ENCODE measurements at regions not wholly inside any gene's neighbourhood (a gene's known extent, or its start where the extent isn't known, plus 50 kb on each side); places are given as distances from the start of the nearest gene placed in this dataset.

GRCh38 chr3:145767909-145768308 lies 393.1 kb downstream of the PLOD2 start:
- DNase-seq: peak; percentile 13

- peak; percentile 84 for DNase-seq
Observed at GRCh38 chr3:145776782-145777408, 384.1 kb downstream of the PLOD2 start.

- DNase-seq: no peak
Observed at GRCh38 chr3:145780301-145780700, 380.7 kb downstream of the PLOD2 start.

GRCh38 chr3:145785668-145786067 lies 375.3 kb downstream of the PLOD2 start:
- no peak for DNase-seq

- DNase-seq: no peak
Observed at GRCh38 chr3:145798007-145798406, 363.0 kb downstream of the PLOD2 start.

GRCh38 chr3:145798696-145799537 lies 362.1 kb downstream of the PLOD2 start:
- no peak for DNase-seq

- DNase-seq: no peak
Observed at GRCh38 chr3:145801696-145802095, 359.3 kb downstream of the PLOD2 start.

- peak; percentile 18 for DNase-seq
Observed at GRCh38 chr3:145807990-145808389, 353.0 kb downstream of the PLOD2 start.

- no peak for DNase-seq
Observed at GRCh38 chr3:145812391-145812790, 348.6 kb downstream of the PLOD2 start.

- no peak for DNase-seq
Observed at GRCh38 chr3:145815707-145816413, 345.1 kb downstream of the PLOD2 start.

- DNase-seq: no peak
Observed at GRCh38 chr3:145817870-145818483, 343.0 kb downstream of the PLOD2 start.

- no peak for DNase-seq
Observed at GRCh38 chr3:145820170-145820569, 340.8 kb downstream of the PLOD2 start.

GRCh38 chr3:145842294-145842902 lies 318.6 kb downstream of the PLOD2 start:
- no peak for DNase-seq

GRCh38 chr3:145843561-145843960 lies 317.4 kb downstream of the PLOD2 start:
- DNase-seq: no peak

GRCh38 chr3:145849115-145849514 lies 311.9 kb downstream of the PLOD2 start:
- DNase-seq: no peak

GRCh38 chr3:145854499-145854898 lies 306.5 kb downstream of the PLOD2 start:
- DNase-seq: no peak

- no peak for DNase-seq
Observed at GRCh38 chr3:145857956-145858355, 303.0 kb downstream of the PLOD2 start.

GRCh38 chr3:145864336-145864735 lies 296.6 kb downstream of the PLOD2 start:
- DNase-seq: no peak

GRCh38 chr3:145865399-145866018 lies 295.5 kb downstream of the PLOD2 start:
- DNase-seq: no peak

- no peak for DNase-seq
Observed at GRCh38 chr3:145869958-145870357, 291.0 kb downstream of the PLOD2 start.

- no peak for DNase-seq
Observed at GRCh38 chr3:145882436-145882835, 278.5 kb downstream of the PLOD2 start.

- DNase-seq: no peak
Observed at GRCh38 chr3:145889730-145890129, 271.3 kb downstream of the PLOD2 start.
